Activated T-helper 17 cell treated with anti-CD3 and anti-CD28 coated beads, Interleukin-2, amount 50 U/mL, for 72 hours (primary cell): ENCODE measurements at regions not wholly inside any gene's neighbourhood (a gene's known extent, or its start where the extent isn't known, plus 50 kb on each side); places are given as distances from the start of the nearest gene placed in this dataset.
"Not testable (repeated sequence)": the region's sequence is repeated elsewhere in the genome, so short reads cannot be mapped to it uniquely, and the experiment has no call there.

ENCODE experiments used
- ATAC-seq: fragments of 150-1000 bp; cut with Tn5 transposase; replicated peaks from 2 replicates; pipeline ENCODE4 v1.10.0; 2021; ENCODE audit warnings: mild to moderate bottlenecking, moderate library complexity
- H3K27ac Mint-ChIP-seq: one replicate; pipeline ENCODE4 v1.8.0; 2022; ENCODE audit warnings: mixed read lengths
- H3K27me3 Mint-ChIP-seq: one replicate; pipeline ENCODE4 v1.8.0; 2022; ENCODE audit warnings: mixed read lengths
- H3K36me3 Mint-ChIP-seq: one replicate; pipeline ENCODE4 v1.8.0; 2022; ENCODE audit warnings: low read depth, mild to moderate bottlenecking, mixed read lengths
- H3K4me1 Mint-ChIP-seq: one replicate; pipeline ENCODE4 v1.8.0; 2022; ENCODE audit warnings: mixed read lengths
- H3K4me3 Mint-ChIP-seq: one replicate; pipeline ENCODE4 v1.8.0; 2022; ENCODE audit warnings: mild to moderate bottlenecking, mixed read lengths
- H3K9me3 Mint-ChIP-seq: one replicate; pipeline ENCODE4 v1.8.0; 2022; ENCODE audit warnings: mixed read lengths

DNA sequence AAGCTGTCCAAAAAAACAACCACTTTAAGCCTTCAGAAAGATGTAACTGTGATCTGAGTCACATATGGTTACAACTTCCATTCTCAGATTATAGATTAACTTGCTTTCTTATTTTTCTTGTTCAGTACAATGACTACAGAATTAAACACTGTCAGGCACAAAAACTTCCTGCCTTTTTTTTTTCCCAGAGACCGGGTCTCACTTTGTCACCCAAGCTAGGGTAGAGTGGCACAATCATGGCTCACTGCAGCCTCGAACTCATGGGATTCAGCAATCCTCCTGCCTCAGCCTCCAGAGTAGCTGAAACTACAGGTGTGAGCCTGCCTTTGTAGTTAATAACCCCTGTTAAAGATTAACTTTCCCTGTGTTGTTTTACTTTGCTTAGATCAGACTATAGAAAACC, 163.2 kb downstream of the AVL9 start:
- no peak for ATAC-seq
- no peaks in the 10 kb centered on the region for H3K4me1 Mint-ChIP-seq
- H3K9me3 Mint-ChIP-seq: no peaks in the 10 kb centered on the region
- H3K4me3 Mint-ChIP-seq: no peak overlapping the region
- H3K27ac Mint-ChIP-seq: no peak overlapping the region
- H3K36me3 Mint-ChIP-seq: no peaks in the 10 kb centered on the region
- peaks cover 7% of the 10 kb centered on the region for H3K27me3 Mint-ChIP-seq

DNA sequence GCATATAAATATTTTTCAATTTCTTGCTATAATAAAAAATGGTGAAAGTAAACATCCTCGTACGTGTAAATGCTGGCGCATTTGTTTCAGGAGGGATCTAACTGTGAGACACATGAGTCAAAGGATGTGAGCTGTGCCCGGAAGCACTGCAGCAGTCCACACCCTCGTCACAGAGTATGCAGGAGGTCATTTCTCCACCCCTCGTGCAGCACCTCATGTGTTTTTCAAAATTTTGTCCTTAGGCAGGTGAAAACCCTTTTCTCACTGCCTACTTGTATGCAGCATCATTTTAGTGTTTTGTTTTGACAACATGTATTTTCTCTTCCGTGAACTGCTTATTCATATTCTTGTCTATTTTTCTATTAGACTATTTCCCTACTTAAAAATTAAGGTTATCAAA, 162.7 kb downstream of the AVL9 start:
- H3K27ac Mint-ChIP-seq: no peak overlapping the region
- H3K4me3 Mint-ChIP-seq: no peak overlapping the region
- ATAC-seq: peak; percentile 49
- H3K36me3 Mint-ChIP-seq: no peaks in the 10 kb centered on the region
- no peaks in the 10 kb centered on the region for H3K4me1 Mint-ChIP-seq
- H3K27me3 Mint-ChIP-seq: peaks cover 7% of the 10 kb centered on the region
- no peaks in the 10 kb centered on the region for H3K9me3 Mint-ChIP-seq

DNA sequence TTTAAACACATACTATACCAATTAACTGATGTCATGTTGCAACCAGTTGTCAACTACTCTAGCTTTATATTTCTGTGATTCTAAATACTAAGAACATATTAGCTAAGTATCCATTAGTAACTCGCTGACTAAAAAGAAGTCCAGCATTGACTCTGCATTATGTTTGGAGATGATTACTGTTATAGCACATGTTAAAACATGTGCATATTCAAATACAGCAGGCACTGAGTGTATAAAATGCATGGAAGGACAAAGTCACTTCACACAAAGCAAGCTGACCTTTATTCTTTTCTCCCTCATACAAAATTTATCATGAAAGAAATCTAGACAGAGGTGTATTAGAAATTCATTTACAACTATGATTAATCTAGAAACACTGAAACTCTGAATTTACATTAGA, 159.3 kb downstream of the AVL9 start:
- H3K27ac Mint-ChIP-seq, H3K4me3 Mint-ChIP-seq, H3K9me3 Mint-ChIP-seq, H3K27me3 Mint-ChIP-seq, H3K36me3 Mint-ChIP-seq, H3K4me1 Mint-ChIP-seq, ATAC-seq: not testable (repeated sequence)

DNA sequence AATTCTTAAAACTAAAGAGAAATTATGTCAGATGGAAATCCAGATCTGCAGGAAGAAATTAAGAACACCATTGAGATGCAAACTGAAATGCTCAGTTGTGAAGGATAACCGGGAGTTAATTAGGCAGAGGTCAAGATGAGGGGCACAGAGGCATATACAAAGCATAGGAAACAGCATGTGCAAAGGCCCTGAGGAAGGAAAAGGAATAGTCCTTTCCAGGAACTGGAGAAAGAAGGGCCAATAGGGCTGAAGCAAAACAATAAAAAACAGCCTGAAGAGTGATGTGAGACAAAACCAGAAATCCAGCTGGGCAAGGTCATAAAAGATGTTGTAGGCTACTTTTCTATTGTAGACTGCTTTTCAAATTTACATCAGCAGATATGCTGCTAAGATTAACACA, 155.1 kb downstream of the AVL9 start:
- H3K9me3 Mint-ChIP-seq, H3K4me3 Mint-ChIP-seq, ATAC-seq, H3K36me3 Mint-ChIP-seq, H3K4me1 Mint-ChIP-seq, H3K27ac Mint-ChIP-seq: not testable (repeated sequence)
- H3K27me3 Mint-ChIP-seq: peaks cover 18% of the 10 kb centered on the region

DNA sequence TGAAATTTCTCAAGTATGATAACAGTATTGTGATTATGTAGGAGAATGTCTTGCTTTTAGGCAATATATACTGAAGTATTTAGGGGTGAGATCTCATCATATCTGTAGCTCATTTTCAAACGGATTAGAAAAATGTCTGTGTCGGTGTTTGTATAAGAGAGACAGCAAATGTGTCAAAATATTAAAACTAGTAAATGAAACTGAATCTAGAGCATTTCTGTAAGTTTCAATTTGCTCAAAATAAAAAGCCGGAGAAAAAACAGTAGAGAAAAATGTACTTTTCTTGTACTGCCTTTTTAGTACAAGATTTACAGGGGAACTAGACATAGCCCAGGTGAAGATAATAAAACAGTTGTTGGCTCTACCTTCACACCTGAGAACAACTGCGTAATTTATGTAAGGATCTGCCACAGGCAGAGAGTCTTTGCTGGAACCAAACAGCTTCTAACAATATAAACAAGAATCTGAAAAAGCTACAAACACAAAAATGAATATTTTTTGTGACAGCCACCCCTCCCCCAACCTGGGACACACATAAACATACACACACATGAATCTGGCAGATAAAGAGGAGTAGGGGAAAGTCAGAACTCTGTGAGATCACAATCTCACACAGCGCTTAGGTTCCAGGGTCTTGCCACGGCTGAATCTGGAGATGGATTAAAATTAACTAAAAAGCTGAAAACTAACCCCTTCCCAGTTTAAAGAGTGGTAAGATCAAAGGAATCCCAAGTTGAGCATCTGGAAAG, 153.3 kb downstream of the AVL9 start:
- H3K36me3 Mint-ChIP-seq: no peaks in the 10 kb centered on the region
- no peaks in the 10 kb centered on the region for H3K9me3 Mint-ChIP-seq
- H3K4me1 Mint-ChIP-seq: no peaks in the 10 kb centered on the region
- H3K27me3 Mint-ChIP-seq: peaks cover 18% of the 10 kb centered on the region
- no peak overlapping the region for H3K4me3 Mint-ChIP-seq
- no peak for ATAC-seq
- no peak overlapping the region for H3K27ac Mint-ChIP-seq

DNA sequence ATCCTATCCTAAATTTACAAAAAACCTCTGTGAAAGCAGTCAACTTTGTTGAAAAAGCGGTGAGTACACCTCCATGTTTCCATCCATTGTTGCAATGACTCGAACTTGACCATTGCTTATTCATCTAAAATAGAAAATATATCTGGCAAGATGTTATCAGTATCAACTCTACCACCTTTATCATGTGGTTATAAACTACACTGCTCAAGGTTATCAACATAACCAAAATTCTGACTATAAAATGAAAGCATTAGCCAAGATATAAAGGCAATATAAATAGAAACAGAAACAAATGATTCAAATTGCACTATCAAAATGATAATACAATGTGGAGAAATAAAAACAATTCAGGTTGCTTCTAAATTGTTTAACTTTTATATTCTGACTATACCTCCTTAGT, 150.0 kb downstream of the AVL9 start:
- ATAC-seq: peak; percentile 48
- not testable (repeated sequence) for H3K4me1 Mint-ChIP-seq, H3K4me3 Mint-ChIP-seq, H3K9me3 Mint-ChIP-seq, H3K27ac Mint-ChIP-seq, H3K36me3 Mint-ChIP-seq
- H3K27me3 Mint-ChIP-seq: peaks cover 16% of the 10 kb centered on the region

DNA sequence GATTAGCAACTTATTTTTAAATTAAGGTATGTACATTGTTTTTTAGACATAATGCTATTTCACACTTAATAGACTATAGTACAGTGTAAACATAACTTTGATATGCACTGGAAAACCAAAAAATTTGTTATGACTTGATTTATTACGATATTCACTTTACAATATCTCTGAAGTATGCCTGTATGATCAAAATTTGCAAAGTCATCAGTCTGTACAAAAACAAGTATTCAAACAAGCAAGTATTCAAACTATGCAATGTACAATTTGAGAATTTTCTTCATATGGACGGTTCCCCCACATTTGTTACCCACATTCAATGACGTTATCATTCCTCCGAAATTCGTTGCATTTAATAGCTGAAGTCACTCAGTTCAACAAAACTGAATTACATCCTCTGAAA, 147.9 kb downstream of the AVL9 start:
- no peaks in the 10 kb centered on the region for H3K9me3 Mint-ChIP-seq
- no peak overlapping the region for H3K27ac Mint-ChIP-seq
- H3K27me3 Mint-ChIP-seq: peaks cover 12% of the 10 kb centered on the region
- no peak overlapping the region for H3K4me3 Mint-ChIP-seq
- no peaks in the 10 kb centered on the region for H3K36me3 Mint-ChIP-seq
- ATAC-seq: no peak
- H3K4me1 Mint-ChIP-seq: peaks cover 5% of the 10 kb centered on the region

DNA sequence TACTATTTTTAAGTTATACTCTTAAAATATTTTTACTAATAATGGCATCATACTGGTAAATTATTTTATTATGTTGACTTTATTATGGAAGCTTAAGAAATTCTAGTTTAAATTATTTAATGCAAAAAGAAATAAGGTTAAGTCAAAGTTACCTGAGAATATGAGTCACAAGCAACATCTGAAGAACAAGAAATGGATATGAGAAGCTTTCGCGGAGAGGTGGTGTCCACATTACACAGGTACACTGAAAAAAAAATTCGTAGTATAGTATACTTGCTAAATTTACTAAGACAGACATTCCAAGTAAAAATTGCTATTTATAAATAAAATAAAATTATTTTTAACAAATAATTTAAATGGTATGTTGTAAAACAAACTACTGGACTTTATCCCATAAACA, 143.8 kb downstream of the AVL9 start:
- H3K4me3 Mint-ChIP-seq: no peak overlapping the region
- H3K36me3 Mint-ChIP-seq: no peaks in the 10 kb centered on the region
- peaks cover 5% of the 10 kb centered on the region for H3K4me1 Mint-ChIP-seq
- peaks cover 3% of the 10 kb centered on the region for H3K27me3 Mint-ChIP-seq
- no peak overlapping the region for H3K27ac Mint-ChIP-seq
- ATAC-seq: no peak
- H3K9me3 Mint-ChIP-seq: no peaks in the 10 kb centered on the region

DNA sequence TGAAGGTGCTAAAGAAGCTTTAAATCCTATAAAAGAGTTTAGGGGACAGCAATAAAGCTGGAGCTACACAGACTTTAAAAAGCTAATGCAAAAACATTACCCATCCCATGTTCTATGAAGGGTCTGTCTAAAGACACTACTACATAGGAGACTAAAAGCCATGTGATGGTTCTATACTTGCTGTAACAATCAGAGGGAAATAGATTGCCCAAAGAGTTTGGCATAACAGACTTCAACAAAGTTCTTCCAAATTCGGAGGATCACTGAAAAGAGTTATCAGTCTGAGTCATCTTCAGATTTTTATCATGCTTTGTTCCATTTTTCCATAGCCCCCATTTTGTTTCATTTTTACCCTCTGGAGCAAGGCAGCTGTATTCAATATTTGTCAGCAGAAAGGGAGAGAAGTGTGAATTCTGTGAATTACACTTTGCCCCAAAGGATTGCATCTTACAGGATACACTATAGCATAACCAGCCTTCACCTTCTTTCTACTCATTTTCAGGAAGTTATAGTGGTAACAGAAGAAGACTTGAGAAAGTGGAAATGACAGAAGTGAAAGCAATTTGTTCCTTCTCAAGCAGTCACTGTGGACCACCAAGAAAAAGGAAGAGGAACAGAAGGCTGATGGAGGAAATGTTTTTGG, 143.3 kb downstream of the AVL9 start:
- H3K4me3 Mint-ChIP-seq, H3K27ac Mint-ChIP-seq, H3K9me3 Mint-ChIP-seq, H3K27me3 Mint-ChIP-seq, H3K36me3 Mint-ChIP-seq, H3K4me1 Mint-ChIP-seq: not testable (repeated sequence)
- peak; percentile 32 for ATAC-seq
